Activated CD8-positive, alpha-beta T cell treated with anti-CD3 and anti-CD28 coated beads for 36 hours (primary cell): ENCODE measurements at regions not wholly inside any gene's neighbourhood (a gene's known extent, or its start where the extent isn't known, plus 50 kb on each side); places are given as distances from the start of the nearest gene placed in this dataset.

Experiments used
- ATAC-seq: fragments of 200-7000 bp; cut with Tn5 transposase; one replicate; pipeline ENCODE4 v1.10.0; 2021; ENCODE audit warnings: mild to moderate bottlenecking, moderate library complexity
- CTCF ChIA-PET: fragments of 350-600 bp; sonication (Branson Sonifier 250); formaldehyde crosslinking; loops from one replicate; lab custom pipeline; 2021; ENCODE audit warnings: antibody characterized with exemption; lab: Charles Lee
- POLR2A ChIA-PET: fragments of 350-600 bp; sonication (Branson Sonifier 250); formaldehyde crosslinking; loops from one replicate; lab custom pipeline; 2021; ENCODE audit warnings: antibody characterized with exemption; lab: Charles Lee
- DNase-seq: peaks from one replicate; pipeline ENCODE4 v3.0.0-alpha.2; 2020
- H3K27ac Mint-ChIP-seq: one replicate; pipeline ENCODE4 v1.8.0; 2021; ENCODE audit warnings: mild to moderate bottlenecking, mixed read lengths
- H3K27me3 Mint-ChIP-seq: one replicate; pipeline ENCODE4 v1.8.0; 2021; ENCODE audit warnings: mixed read lengths
- H3K36me3 Mint-ChIP-seq: one replicate; pipeline ENCODE4 v1.8.0; 2021; ENCODE audit warnings: low read depth, mixed read lengths
- H3K4me1 Mint-ChIP-seq: one replicate; pipeline ENCODE4 v1.8.0; 2021; ENCODE audit warnings: low read depth, mixed read lengths
- H3K4me3 Mint-ChIP-seq: one replicate; pipeline ENCODE4 v1.8.0; 2021; ENCODE audit warnings: mild to moderate bottlenecking, moderate library complexity, mixed read lengths
- H3K9me3 Mint-ChIP-seq: one replicate; pipeline ENCODE4 v1.8.0; 2021; ENCODE audit warnings: mixed read lengths
- intact Hi-C: fragments of 100-400 bp; cut with micrococcal nuclease; formaldehyde crosslinking; loops from one replicate; pipeline ENCODE4 v1.10.0; 2022
- TF ChIP-seq, protein P1 (sequence below): fragments of 200-600 bp; IDR thresholded peaks from one replicate; pipeline ENCODE4 v1.8.0; 2022; ENCODE audit warnings: antibody characterized with exemption, mild to moderate bottlenecking

DNA sequence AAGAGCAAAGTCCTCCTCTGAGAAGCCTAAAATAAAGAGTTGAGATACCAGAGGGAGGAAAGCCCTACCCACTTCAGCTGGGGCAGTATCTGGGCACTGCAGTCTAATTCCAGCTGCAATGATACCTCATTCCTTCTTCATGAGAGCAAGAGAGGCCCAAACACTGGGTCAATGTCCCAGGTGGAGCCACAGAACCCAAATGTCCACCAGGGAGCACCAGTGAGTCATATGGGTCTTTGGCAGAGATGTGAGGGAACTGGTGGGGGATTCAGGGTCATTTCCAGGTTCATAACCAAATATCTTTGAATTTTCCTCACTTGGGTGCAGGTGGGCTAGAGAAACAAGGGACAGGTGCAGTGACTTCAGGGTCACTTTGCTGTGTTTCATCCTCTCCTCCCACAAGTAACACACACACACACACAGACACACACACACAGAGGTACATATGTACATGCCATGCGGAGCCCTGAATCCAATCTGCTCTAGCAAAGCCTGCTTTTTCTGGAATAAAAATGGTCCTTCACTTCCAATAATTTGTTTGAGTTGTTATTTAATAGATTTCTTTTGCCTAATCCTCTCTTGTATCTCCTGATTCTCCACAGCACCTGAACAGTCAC is 585.4 kb downstream of the SOX6 start:
- TF ChIP-seq, protein P1, sequence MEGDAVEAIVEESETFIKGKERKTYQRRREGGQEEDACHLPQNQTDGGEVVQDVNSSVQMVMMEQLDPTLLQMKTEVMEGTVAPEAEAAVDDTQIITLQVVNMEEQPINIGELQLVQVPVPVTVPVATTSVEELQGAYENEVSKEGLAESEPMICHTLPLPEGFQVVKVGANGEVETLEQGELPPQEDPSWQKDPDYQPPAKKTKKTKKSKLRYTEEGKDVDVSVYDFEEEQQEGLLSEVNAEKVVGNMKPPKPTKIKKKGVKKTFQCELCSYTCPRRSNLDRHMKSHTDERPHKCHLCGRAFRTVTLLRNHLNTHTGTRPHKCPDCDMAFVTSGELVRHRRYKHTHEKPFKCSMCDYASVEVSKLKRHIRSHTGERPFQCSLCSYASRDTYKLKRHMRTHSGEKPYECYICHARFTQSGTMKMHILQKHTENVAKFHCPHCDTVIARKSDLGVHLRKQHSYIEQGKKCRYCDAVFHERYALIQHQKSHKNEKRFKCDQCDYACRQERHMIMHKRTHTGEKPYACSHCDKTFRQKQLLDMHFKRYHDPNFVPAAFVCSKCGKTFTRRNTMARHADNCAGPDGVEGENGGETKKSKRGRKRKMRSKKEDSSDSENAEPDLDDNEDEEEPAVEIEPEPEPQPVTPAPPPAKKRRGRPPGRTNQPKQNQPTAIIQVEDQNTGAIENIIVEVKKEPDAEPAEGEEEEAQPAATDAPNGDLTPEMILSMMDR: peak; percentile 28
- Mint-ChIP-seq H3K4me1 (no peaks in the 10 kb centered on the region), H3K36me3 (no peaks in the 10 kb centered on the region), H3K9me3 (no peaks in the 10 kb centered on the region), H3K27ac (no peak overlapping the region), H3K27me3 (no peaks in the 10 kb centered on the region), H3K4me3 (no peak overlapping the region)
- POLR2A ChIA-PET: no interaction called here
- intact Hi-C loops: no loop called here
- DNase-seq (peak; percentile 43), ATAC-seq (no peak)
- CTCF ChIA-PET: no interaction called here

DNA sequence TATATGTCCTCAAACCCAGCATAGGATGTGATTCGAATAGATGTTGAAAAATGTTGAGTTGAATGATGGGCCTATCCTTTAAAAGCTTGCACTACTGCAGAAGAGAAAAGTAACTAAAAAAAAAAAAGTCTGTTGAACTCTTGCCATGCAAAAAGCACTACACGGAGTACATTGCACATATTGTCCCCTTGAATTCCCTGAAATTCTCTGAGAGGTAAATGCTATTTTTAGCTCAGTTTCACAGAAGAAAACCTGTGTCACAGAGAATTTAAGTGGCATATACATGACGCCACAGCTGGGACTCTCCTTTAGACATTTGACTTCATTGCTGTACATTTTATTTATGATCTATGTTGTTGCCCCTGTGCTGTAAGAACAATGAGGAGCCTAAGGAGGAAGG is 583.8 kb downstream of the SOX6 start:
- ChIA-PET POLR2A (no interaction called here), CTCF (interaction anchor here (1.1 to 1.4 kb wide), 3 partner anchors 8 to 841 kb away, joined by 4 to 5 read pairs (median 4); no protein-coding TSS in a partner anchor)
- DNase-seq (no peak), ATAC-seq (no peak)
- H3K27ac Mint-ChIP-seq: no peak overlapping the region
- intact Hi-C loops: no loop called here
- no peaks in the 10 kb centered on the region for H3K4me1 Mint-ChIP-seq
- no peaks in the 10 kb centered on the region for H3K27me3 Mint-ChIP-seq
- H3K4me3 Mint-ChIP-seq: no peak overlapping the region
- no peaks in the 10 kb centered on the region for H3K36me3 Mint-ChIP-seq
- H3K9me3 Mint-ChIP-seq: no peaks in the 10 kb centered on the region
- TF ChIP-seq, protein P1: no peak

DNA sequence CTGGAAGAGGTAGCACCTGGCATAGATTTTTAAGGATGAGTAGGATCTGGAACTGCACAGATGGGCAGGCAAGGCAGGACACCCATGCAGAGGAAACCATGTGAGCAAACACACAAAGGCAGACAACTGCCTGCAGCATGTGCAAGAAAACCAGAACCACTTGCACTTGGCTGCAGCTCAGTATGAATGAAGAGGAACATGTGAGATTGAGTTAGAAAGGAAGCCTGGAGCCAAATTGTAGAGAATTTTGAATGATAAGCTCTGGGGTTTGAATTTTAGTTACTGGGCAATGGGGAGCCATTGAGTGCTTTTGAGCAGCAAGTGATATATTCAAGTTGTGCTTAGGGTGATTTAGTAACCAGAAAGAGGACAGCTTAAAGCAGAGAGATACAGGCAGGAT is 583.4 kb downstream of the SOX6 start:
- Mint-ChIP-seq H3K9me3 (no peaks in the 10 kb centered on the region), H3K27me3 (no peaks in the 10 kb centered on the region), H3K27ac (no peak overlapping the region), H3K36me3 (no peaks in the 10 kb centered on the region), H3K4me3 (no peak overlapping the region), H3K4me1 (no peaks in the 10 kb centered on the region)
- ATAC-seq (no peak), DNase-seq (no peak)
- POLR2A ChIA-PET: no interaction called here
- intact Hi-C loops: no loop called here
- CTCF ChIA-PET: interaction anchor here (1.2 kb wide), 1 partner anchor 10 kb away, joined by 5 read pairs; no protein-coding TSS in a partner anchor
- TF ChIP-seq, protein P1: no peak

DNA sequence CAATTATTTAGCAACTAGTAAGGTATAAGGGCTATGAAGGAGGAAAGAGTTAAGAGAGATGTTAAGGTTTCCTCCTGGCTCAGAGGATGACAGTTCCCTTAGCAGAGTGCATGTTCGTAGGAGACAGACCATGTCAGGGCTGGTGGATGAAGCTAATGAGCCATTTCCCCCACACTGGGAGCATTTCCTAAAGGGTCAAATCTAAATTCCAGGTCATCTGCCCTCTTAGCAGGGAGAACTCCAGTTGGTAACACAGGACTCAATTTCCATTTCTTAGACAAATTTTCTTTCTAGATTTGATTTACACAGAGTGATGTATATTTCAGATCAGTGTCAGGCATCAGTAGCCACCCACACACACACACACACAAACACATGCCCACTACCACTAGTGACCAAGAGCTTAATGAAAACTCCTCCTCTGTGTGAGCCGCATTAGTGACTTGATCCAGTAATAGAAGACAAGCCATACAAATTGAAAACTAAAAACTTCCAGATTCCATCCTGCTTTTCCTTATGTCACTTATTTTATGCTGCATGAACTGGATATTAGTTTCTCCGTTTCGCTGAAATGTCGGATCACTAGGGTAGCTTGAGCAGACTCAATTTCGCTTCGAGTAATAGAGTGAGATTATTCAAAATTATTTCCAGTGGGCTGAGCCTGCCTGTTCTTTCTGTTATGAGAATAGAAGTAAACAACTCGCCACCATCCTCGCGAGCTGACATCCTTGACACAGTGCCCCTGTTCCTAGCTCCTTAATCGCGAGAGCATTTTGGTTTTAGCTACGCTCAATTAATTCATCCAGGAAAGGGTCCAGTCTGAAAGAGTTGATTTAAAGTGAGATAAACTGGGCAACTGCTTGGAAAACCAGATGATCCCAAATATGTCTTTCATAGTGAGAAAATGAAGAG is 582.6 kb downstream of the SOX6 start:
- no peaks in the 10 kb centered on the region for H3K4me1 Mint-ChIP-seq
- TF ChIP-seq, protein P1: no peak
- no peak for DNase-seq
- ChIA-PET POLR2A (no interaction called here), CTCF (interaction anchor here (1.2 kb wide), 1 partner anchor 9 kb away, joined by 5 read pairs; no protein-coding TSS in a partner anchor)
- no peaks in the 10 kb centered on the region for H3K36me3 Mint-ChIP-seq
- no peaks in the 10 kb centered on the region for H3K9me3 Mint-ChIP-seq
- no peak overlapping the region for H3K27ac Mint-ChIP-seq
- ATAC-seq: no peak
- intact Hi-C loops: no loop called here
- H3K27me3 Mint-ChIP-seq: no peaks in the 10 kb centered on the region
- no peak overlapping the region for H3K4me3 Mint-ChIP-seq

DNA sequence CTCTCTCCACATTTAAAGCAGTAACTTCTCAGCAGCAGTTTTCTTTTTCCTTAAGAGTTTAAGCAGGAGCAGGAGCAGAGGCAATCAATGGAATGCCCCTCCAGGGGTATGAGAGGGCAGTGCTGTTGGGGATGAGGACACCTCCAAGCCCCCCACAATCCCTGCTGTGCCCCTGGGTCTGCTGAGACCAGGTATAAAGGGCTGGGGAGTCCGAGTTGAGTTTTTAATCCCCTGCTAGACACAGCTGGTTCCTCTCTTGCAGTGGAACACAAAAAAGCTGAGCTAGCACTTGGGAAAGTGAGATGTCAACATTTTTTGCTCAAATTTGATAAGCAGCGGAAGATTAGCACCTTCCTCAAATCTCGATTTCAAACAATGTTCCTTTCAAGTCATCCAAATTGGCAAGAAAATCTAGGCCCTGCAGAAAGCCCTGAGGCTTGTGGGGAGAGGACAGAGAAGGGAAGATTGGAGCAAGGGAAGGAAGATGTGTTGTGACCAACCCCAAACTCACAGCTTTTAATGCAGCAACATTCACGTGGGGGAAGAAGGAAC is 581.9 kb downstream of the SOX6 start:
- H3K9me3 Mint-ChIP-seq: no peaks in the 10 kb centered on the region
- TF ChIP-seq, protein P1: no peak
- H3K27ac Mint-ChIP-seq: no peak overlapping the region
- no peak for ATAC-seq
- no peaks in the 10 kb centered on the region for H3K27me3 Mint-ChIP-seq
- POLR2A ChIA-PET: no interaction called here
- no peak for DNase-seq
- no peak overlapping the region for H3K4me3 Mint-ChIP-seq
- H3K4me1 Mint-ChIP-seq: no peaks in the 10 kb centered on the region
- no peaks in the 10 kb centered on the region for H3K36me3 Mint-ChIP-seq
- CTCF ChIA-PET: no interaction called here
- intact Hi-C loops: no loop called here
